Stromal cell of bone marrow (primary cell): ENCODE measurements at regions not wholly inside any gene's neighbourhood (a gene's known extent, or its start where the extent isn't known, plus 50 kb on each side); places are given as distances from the start of the nearest gene placed in this dataset.
"Not testable (repeated sequence)": the region's sequence is repeated elsewhere in the genome, so short reads cannot be mapped to it uniquely, and the experiment has no call there.

Source experiments
- DNase-seq: peaks from one replicate; pipeline ENCODE4 v3.0.0-alpha.2; 2012; ENCODE audit warnings: low read depth

GRCh38 chr5:51802551-51803184, 419.4 kb downstream of the ISL1 start:
- DNase-seq, result no peak

- DNase-seq, result no peak
Measured at GRCh38 chr5:51806677-51807076, 423.4 kb downstream of the ISL1 start.

- DNase-seq, result no peak
Measured at GRCh38 chr5:51810592-51810991, 427.3 kb downstream of the ISL1 start.

GRCh38 chr5:51811883-51812471, 428.7 kb downstream of the ISL1 start:
- DNase-seq, result no peak

DNA sequence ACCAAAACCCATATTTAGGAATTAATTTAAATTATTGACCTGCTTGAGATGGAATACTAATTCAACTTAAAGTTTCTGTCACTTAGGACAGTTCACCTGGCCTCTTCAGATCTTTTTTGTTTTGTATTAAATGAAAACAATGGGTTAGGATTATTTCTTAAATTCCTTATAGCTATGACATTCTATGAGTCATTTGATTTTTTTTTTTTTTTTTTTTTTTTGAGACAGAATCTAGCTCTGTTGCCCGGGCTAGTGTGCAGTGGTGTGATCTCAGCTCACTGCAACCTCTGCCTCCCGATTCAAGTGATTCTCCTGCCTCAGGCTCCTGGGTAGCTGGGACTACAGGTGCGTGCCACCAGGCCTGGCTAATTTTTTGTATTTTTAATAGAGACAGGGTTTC, 431.6 kb downstream of the ISL1 start:
- not testable (repeated sequence) for DNase-seq

- no peak for DNase-seq
Measured at GRCh38 chr5:51816427-51816826, 433.2 kb downstream of the ISL1 start.

DNA sequence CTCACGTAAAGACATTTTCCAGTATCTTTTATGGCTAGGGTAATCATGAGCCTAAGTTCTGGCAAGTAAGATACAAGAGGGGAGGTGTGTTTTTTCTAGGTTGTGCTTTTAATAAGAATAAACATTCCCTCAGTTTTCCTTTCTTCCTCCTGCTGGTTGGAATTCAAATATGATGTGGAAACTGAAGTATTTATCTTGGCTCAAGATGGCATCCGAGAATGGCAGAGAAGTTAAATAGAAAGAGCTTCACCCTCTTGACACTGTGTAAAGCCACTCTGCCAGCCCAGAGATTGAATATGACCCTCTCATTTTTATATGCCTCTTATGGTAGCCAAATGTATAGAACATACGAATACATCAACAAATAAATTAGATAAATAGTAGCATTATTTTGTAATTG, 438.4 kb downstream of the ISL1 start:
- DNase-seq, result no peak

DNA sequence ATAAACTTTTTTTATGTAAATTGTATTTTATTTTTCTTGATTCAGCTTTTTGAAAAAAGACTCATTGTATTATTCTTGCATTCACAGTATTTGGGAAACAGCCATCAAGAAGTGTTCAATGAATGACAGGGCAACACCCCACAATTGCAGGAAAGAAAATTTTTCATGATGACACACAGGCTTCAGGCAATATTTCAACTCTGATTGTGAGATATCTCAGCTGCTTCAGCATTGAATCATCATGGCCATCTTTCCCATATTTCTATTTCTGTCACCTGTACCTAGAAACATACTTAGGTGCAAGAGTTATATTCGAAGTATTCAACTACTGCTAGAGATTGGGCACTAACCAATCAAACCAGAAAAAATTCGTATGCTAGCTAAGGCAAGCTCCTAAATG, 446.0 kb downstream of the ISL1 start:
- no peak for DNase-seq

GRCh38 chr5:51829691-51830090, 446.4 kb downstream of the ISL1 start:
- no peak for DNase-seq

DNA sequence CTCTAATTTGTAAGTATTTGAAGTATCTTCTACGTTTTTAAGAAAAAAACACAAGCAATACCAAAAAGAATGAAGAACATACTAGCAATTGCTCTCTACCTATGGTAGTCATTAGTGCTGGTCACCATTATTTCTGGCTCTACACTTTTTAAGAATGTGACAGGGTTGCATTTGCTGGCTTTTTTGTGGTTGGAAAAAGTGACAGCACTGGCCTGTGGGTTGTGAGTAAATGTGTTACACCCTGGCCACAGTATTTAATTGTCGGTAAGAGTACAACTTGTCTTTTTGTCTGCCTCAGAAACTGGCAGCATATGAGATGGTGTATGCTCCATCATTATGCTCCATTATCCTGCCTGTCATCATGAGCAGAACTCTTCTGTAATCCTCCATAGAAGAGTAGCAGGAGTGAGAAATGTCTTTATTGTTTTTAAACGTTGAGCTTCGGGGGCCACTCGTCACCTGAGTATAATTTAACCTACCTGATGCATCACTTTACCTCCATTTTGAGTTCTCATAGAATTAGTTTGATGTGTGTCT, 449.8 kb downstream of the ISL1 start:
- DNase-seq, result no peak

DNA sequence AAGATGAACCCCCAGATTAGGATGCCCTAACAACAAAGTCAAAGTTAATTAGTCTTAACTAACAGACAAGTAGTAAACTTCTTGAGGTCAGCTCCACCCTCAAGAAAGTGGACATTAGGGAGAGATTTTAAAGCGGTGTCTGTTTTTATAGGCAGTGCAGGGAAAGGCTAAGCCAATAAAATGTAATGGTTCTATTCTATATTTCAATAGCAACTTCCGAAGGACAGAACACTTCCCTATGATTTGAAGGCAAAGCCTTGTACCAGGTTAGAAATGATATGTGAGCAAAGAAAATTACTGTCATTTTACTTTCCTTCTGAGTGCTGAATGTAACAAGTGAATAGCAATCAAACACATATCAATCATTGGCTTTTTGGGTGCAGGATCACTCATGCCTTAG, 455.2 kb downstream of the ISL1 start:
- no peak for DNase-seq

GRCh38 chr5:51843893-51844292, 460.6 kb downstream of the ISL1 start:
- no peak for DNase-seq

DNA sequence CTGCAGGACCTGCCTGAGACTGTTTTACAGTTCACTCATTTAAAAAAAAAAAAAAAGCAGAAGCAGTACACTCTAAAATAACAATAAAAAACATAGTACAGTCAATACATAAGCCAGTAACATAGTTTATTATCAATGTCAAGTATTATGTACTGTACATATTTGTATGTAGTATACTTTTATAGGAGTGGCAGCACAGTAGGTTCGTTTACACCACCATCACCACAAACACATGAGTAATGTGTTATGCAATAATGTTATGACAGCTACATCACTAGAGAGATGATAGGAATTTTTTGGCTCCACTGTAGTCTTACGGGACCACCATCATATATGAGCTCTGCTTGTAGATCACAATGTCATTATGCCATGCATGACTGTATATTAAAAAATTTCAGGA, 462.8 kb downstream of the ISL1 start:
- DNase-seq, result no peak

DNA sequence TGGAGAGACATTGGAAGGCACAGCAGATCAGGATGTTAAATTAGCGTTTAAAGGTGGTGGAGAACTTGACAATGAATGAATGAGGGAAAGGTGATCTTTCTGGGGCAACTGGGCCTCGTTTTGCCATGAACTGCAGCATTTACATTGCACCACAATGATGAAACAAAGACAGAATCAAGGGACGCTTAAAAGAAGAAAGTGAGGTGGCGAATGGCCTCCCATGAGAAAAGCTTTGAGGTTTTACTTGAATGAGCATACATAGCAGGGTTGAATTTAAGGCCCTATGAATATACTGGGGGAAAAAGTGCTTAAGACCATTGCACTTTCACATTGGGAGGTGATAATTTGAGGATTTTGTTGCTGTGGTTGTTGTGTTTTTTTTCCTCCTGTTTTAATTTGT, 476.4 kb downstream of the ISL1 start:
- DNase-seq, result no peak

DNA sequence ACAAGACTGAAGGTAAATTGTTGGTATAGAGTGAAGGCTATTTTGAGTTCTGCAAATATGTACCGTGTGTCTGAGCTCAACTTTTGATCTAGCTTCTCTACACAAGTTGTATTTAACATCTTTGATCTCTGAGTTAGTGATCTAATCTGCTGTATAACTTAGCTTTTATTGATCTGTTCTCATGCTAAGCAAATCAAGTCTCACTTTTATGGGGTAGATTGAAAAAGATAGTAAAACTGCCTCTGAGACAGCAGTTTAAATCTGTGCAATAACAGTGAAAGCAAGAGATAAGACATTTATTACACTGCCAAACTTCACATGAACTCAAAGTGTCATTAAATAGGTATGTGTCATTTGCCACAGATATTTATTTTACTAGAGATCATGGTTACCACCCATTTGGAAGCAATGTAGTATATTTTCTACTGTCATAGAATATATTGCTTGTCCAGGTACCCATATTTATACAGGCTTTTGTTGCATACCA, 477.3 kb downstream of the ISL1 start:
- no peak for DNase-seq

DNA sequence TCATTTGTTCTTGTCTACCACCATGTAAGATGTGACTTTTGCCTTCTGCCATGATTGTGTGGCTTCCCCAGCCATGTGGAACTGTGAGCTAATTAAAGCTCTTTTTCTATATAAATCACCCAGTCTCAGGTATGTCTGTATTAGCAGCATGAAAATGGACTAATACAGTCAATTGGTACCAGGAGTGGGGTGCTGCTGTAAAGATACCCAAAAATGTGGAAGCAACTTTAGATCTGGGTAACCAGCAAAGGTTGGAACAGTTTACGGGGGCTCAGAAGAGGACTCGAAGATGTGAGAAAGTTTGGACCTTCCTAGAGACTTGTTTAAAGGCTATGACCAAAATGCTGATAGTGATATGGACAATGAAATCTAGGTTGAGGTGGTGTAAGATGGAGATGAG, 488.9 kb downstream of the ISL1 start:
- DNase-seq, result no peak

DNA sequence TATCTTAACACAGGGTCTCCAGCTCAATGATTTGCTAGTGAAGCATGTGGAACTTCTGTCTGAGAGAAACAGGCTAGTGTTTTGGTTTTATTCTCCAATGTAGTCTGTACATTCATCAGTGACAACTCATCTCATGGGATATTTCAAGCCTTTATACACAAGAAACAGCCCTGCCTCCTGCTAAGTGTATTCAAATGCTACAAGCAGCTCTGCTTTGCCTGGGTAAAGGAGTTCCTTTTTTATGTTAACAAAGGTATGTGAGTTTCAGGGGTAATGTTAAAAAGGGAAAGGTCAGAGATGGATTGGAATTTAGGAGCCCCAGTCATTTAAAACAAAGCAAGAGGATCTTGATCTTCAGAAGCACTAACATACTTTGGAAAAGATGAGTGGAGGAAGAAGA, 498.7 kb downstream of the ISL1 start:
- DNase-seq, result no peak

- no peak for DNase-seq
Measured at GRCh38 chr5:51882647-51883046, 499.4 kb downstream of the ISL1 start.

DNA sequence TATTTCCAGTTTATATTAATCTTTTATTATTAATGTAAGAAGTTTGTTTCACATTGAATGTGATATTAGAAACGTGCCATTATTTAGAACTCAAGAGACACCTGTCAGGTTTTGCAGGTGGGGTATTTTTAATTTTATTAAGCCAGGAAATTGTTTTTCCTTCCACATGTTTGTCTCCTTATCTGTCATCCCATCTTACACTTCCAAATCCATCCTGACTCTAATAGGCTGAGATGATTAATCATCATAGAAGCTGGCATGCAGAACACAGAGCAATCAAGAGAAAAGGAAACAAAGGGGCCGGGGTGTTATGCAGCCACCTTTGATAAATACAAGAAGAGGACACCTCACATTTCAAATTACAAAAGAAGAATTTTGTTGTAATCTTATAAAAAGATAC, 506.5 kb downstream of the ISL1 start:
- DNase-seq, result no peak

GRCh38 chr5:51890435-51891116, 507.3 kb downstream of the ISL1 start:
- DNase-seq, result no peak

GRCh38 chr5:51892680-51893079, 509.4 kb downstream of the ISL1 start:
- DNase-seq, result no peak

DNA sequence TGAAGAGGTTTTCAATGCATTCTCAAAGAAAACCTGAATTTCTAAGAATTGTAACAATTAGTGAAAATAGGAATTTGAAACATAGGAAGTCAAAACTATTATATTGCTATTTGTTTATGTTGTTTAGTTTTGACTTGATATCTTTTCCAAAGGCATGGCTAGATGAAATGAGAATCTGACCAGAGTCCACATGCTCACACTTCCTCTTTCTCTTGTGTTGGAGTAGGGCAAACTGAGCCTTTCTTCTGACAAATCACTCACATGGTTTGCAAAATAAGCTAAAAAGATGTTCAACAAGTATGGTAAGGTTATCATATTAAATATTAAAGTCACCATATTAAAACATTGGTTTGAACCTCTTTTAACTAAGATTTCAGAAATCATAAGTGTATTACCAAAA, 512.6 kb downstream of the ISL1 start:
- DNase-seq, result no peak

DNA sequence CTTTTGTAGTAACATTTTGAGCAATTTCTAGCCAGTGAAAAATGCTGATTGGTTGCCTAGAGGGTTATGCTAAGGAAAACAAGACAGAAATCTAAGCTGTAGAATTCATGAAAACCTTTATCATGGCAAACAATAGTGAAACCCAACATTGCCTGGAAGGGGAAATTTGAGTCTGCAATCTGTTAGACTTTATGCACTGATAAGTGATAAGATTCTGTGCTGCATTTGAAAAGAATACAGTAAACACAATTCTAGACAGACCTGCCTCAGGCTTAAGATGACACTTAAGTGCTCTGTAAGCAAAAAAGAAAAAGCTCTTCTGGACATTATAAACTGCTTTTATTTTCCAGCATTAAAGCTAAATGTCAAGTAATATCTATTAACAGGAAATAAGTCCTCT, 519.3 kb downstream of the ISL1 start:
- DNase-seq, result no peak
